HEK293 (cell line): ENCODE measurements at regions not wholly inside any gene's neighbourhood (a gene's known extent, or its start where the extent isn't known, plus 50 kb on each side); places are given as distances from the start of the nearest gene placed in this dataset.

Source experiments
- BCL11A ChIP-seq: fragments of 450-650 bp; formaldehyde crosslinking; IDR thresholded peaks from 2 replicates; pipeline ENCODE4 v1.5.1; 2016; ENCODE audit warnings: low read depth, missing biosample characterization, missing genetic modification characterization
- CTCF ChIP-seq: fragments of 450-650 bp; formaldehyde crosslinking; IDR thresholded peaks from 2 replicates; pipeline ENCODE4 v1.5.1; 2016; ENCODE audit warnings: missing biosample characterization, missing genetic modification characterization
- FEZF1 ChIP-seq: fragments of 450-650 bp; formaldehyde crosslinking; IDR thresholded peaks from 2 replicates; pipeline ENCODE4 v1.5.1; 2016; ENCODE audit warnings: missing biosample characterization, missing genetic modification characterization
- MEIS1 ChIP-seq: sonication (generic); formaldehyde crosslinking; IDR thresholded peaks from 2 replicates; pipeline ENCODE4 v1.8.1; 2022; ENCODE audit warnings: missing genetic modification reagents, mild to moderate bottlenecking, borderline replicate concordance
- YY2 ChIP-seq: fragments of 450-650 bp; formaldehyde crosslinking; IDR thresholded peaks from 2 replicates; pipeline ENCODE4 v1.5.1; 2016; ENCODE audit warnings: missing biosample characterization, missing genetic modification characterization
- ZBTB11 ChIP-seq: fragments of 450-650 bp; formaldehyde crosslinking; conservative IDR thresholded peaks from 2 replicates; pipeline ENCODE4 v1.5.1; 2016; ENCODE audit warnings: low read depth, missing biosample characterization, missing genetic modification characterization
- ZBTB44 ChIP-seq: fragments of 450-650 bp; IDR thresholded peaks from 2 replicates; pipeline ENCODE4 v1.5.1; 2018; ENCODE audit warnings: missing biosample characterization, mild to moderate bottlenecking, missing genetic modification characterization
- ZBTB49 ChIP-seq: fragments of 450-650 bp; formaldehyde crosslinking; IDR thresholded peaks from 2 replicates; pipeline ENCODE4 v1.5.1; 2016; ENCODE audit warnings: missing biosample characterization, missing genetic modification characterization, low read depth
- ZFP69B ChIP-seq: fragments of 450-650 bp; formaldehyde crosslinking; IDR thresholded peaks from 2 replicates; pipeline ENCODE4 v1.5.1; 2016; ENCODE audit warnings: missing biosample characterization, missing genetic modification characterization
- ZNF146 ChIP-seq: fragments of 450-650 bp; formaldehyde crosslinking; IDR thresholded peaks from 2 replicates; pipeline ENCODE4 v1.5.1; 2016; ENCODE audit warnings: missing biosample characterization, missing genetic modification characterization
- ZNF184 ChIP-seq: fragments of 450-650 bp; IDR thresholded peaks from 2 replicates; pipeline ENCODE4 v1.5.1; 2018; ENCODE audit warnings: missing biosample characterization, mild to moderate bottlenecking, missing genetic modification characterization
- ZNF350 ChIP-seq: fragments of 450-650 bp; formaldehyde crosslinking; IDR thresholded peaks from 2 replicates; pipeline ENCODE4 v1.5.0; 2017; ENCODE audit warnings: missing biosample characterization, mild to moderate bottlenecking, missing genetic modification characterization
- ZNF398 ChIP-seq: fragments of 450-650 bp; formaldehyde crosslinking; IDR thresholded peaks from 2 replicates; pipeline ENCODE4 v1.5.1; 2017; ENCODE audit warnings: missing biosample characterization, missing genetic modification characterization
- ZNF416 ChIP-seq: fragments of 450-650 bp; formaldehyde crosslinking; IDR thresholded peaks from 2 replicates; pipeline ENCODE4 v1.5.1; 2016; ENCODE audit warnings: missing biosample characterization, missing genetic modification characterization
- ZNF518A ChIP-seq: fragments of 450-650 bp; formaldehyde crosslinking; conservative IDR thresholded peaks from 2 replicates; pipeline ENCODE4 v1.5.1; 2016; ENCODE audit warnings: low read depth, missing biosample characterization, missing genetic modification characterization
- ZNF600 ChIP-seq: fragments of 450-650 bp; formaldehyde crosslinking; IDR thresholded peaks from 2 replicates; pipeline ENCODE4 v1.5.1; 2016; ENCODE audit warnings: missing biosample characterization, missing genetic modification characterization
- ZNF692 ChIP-seq: fragments of 450-650 bp; formaldehyde crosslinking; IDR thresholded peaks from 2 replicates; pipeline ENCODE4 v1.5.1; 2016; ENCODE audit warnings: missing biosample characterization, missing genetic modification characterization
- ZNF768 ChIP-seq: fragments of 450-650 bp; formaldehyde crosslinking; IDR thresholded peaks from 2 replicates; pipeline ENCODE4 v1.5.1; 2018; ENCODE audit warnings: missing biosample characterization, mild to moderate bottlenecking, missing genetic modification characterization
- ZSCAN4 ChIP-seq: fragments of 450-650 bp; formaldehyde crosslinking; IDR thresholded peaks from 2 replicates; pipeline ENCODE4 v1.5.1; 2017; ENCODE audit warnings: missing biosample characterization, missing genetic modification characterization

GRCh38 chr16:22728167-22728836 lies 85.7 kb upstream of the HS3ST2 start (continued):
- TF ChIP-seq ZNF518A (tag by site-specific recombination) (0 out of 2 replicates have a peak, but pooled peaks have one; percentile 26), ZNF350 (no peak), ZNF184 (tag by site-specific recombination) (0 out of 2 replicates have a peak, but pooled peaks have one; percentile 22), ZBTB11 (tag by site-specific recombination) (no peak), ZNF398 (tag by site-specific recombination) (peak; percentile 66), MEIS1 (CRISPR knock-in tag) (no peak), CTCF (tag by site-specific recombination) (no peak), ZNF768 (tag by site-specific recombination) (no peak), YY2 (tag by site-specific recombination) (no peak; the same call in 1 of the 2 replicates), ZNF416 (tag by site-specific recombination) (no peak), ZNF146 (peak; percentile 38; the same call in 1 of the 2 replicates), FEZF1 (peak; percentile 100), ZFP69B (tag by site-specific recombination) (peak; percentile 63; the same call in 1 of the 2 replicates), ZSCAN4 (peak; percentile 50), ZNF600 (no peak), ZNF692 (tag by site-specific recombination) (peak; percentile 76), ZBTB44 (peak; percentile 95), ZBTB49 (0 out of 2 replicates have a peak, but pooled peaks have one; percentile 19), BCL11A (tag by site-specific recombination) (peak; percentile 45; the same call in 1 of the 2 replicates)
